ENCODE measurements at regions not wholly inside any gene's neighbourhood (a gene's known extent, or its start where the extent isn't known, plus 50 kb on each side); places are given as distances from the start of the nearest gene placed in this dataset.

DNA sequence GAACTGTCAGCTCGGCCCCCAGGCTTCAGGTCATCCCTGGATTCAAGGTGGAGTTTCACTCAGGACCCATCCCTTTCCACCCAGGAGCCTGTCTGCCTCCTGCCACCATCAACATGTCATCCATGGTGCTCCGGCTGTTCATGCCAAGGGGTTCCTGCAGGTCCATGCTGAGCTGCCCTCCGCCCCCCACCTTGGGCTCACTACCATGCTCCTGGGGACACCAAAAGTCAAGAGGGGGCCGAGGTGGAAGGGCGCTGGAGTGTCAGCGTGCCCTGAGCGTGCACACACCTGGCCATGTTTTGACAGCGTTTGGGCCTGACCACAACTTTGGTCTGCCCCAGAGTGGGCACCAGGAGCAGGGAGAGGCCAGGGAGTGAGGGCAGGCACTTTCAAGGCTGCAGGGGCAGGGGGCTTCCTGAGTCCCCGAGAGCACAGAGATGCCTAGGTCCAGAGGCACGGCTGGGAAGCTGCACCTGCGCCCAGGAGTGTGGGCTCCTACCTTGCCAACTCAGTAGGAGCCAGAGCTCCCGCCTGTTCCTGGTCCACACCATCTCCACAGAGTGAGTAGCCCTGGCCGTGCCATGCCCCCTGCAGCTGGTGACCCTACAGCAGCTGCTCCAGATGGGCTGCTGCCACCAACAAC is 639.6 kb upstream of the ZP4 start:
- H3K27me3 ChIP-seq (ENCODE audit: insufficient read depth, low read length): no peaks in the 10 kb centered on the region
- peaks cover 8% of the 10 kb centered on the region for H3K9me3 ChIP-seq (ENCODE audit: low read length)
- no peak overlapping the region for H3K4me3 ChIP-seq (ENCODE audit: low read length)
- no peaks in the 10 kb centered on the region for H3K4me1 ChIP-seq (ENCODE audit: insufficient read depth, low read length)
- no peak overlapping the region for H2AFZ ChIP-seq (ENCODE audit: low read depth, low read length)
- no peaks in the 10 kb centered on the region for H3K36me3 ChIP-seq (ENCODE audit: insufficient read depth, low read length)

GRCh38 chr1:238517711-238518110 is 627.0 kb upstream of the ZP4 start:
- H3K27me3 ChIP-seq (ENCODE audit: insufficient read depth, low read length): no peaks in the 10 kb centered on the region
- no peaks in the 10 kb centered on the region for H3K9me3 ChIP-seq (ENCODE audit: low read length)
- no peak overlapping the region for H2AFZ ChIP-seq (ENCODE audit: low read depth, low read length)
- H3K36me3 ChIP-seq (ENCODE audit: insufficient read depth, low read length): no peaks in the 10 kb centered on the region
- no peak overlapping the region for H3K4me3 ChIP-seq (ENCODE audit: low read length)
- no peaks in the 10 kb centered on the region for H3K4me1 ChIP-seq (ENCODE audit: insufficient read depth, low read length)

DNA sequence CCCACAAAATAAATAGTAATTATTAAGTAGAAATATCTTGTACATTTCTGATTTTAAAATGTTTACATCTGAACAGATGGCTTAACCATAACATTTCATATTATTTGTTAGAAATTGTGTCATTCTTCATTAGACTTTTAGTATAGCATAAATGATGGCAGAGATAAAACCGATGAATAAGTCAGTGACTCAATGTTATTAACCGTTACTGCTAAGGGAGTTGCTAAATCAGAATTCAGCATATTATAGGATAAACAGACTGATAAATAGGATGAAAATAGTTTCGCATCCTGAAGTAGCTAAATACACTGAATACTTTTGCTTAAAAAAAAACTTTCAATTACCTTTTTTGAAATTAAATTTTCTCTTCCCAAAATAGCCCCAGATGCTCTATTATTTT is 610.6 kb upstream of the ZP4 start:
- Histone ChIP-seq H3K9me3 (ENCODE audit: low read length) (no peaks in the 10 kb centered on the region), H3K36me3 (ENCODE audit: insufficient read depth, low read length) (no peaks in the 10 kb centered on the region), H3K27me3 (ENCODE audit: insufficient read depth, low read length) (no peaks in the 10 kb centered on the region), H2AFZ (ENCODE audit: low read depth, low read length) (no peak overlapping the region), H3K4me3 (ENCODE audit: low read length) (no peak overlapping the region), H3K4me1 (ENCODE audit: insufficient read depth, low read length) (no peaks in the 10 kb centered on the region)

DNA sequence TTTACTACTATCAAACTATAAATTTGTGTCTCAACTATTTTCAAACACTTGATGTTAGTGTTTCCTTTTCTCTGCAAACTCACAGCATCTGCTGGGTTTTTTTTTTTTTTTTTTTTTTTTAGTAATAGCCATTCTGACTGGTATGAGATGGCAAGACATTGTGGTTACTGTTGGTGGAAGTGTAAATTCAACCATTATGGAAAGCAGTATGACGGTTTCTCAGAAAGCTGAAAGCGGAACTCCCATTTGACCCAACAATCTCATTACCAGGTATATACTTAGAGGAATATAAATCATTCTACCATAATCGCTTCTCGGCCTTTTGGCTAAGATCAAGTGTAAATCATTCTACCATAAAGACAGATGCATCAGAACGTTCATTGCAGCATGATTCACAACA is 608.3 kb upstream of the ZP4 start:
- H3K4me3 ChIP-seq (ENCODE audit: low read length): no peak overlapping the region
- H3K27me3 ChIP-seq (ENCODE audit: insufficient read depth, low read length): no peaks in the 10 kb centered on the region
- H3K9me3 ChIP-seq (ENCODE audit: low read length): no peaks in the 10 kb centered on the region
- H2AFZ ChIP-seq (ENCODE audit: low read depth, low read length): no peak overlapping the region
- no peaks in the 10 kb centered on the region for H3K4me1 ChIP-seq (ENCODE audit: insufficient read depth, low read length)
- H3K36me3 ChIP-seq (ENCODE audit: insufficient read depth, low read length): no peaks in the 10 kb centered on the region

DNA sequence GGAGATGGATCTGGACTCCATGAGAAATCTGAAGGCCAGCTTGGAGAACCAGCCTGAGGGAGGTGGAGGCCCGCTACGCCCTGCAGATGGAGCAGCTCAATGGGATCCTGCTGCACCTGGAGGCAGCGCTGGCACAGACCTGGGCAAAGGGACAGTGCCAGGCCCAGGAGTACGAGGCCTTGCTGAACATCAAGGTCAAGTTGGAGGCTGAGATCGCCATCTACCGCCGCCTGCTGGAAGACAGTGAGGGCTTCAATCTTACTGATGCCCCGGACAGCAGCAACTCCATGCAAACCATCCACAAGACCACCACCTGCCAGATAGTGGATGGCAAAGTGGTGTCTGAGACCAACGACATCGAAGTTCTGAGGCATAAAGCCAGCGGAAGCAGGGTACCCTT is 601.5 kb upstream of the ZP4 start:
- H3K4me3 ChIP-seq (ENCODE audit: low read length): no peak overlapping the region
- H3K36me3 ChIP-seq (ENCODE audit: insufficient read depth, low read length): no peaks in the 10 kb centered on the region
- H3K9me3 ChIP-seq (ENCODE audit: low read length): no peaks in the 10 kb centered on the region
- H2AFZ ChIP-seq (ENCODE audit: low read depth, low read length): no peak overlapping the region
- H3K4me1 ChIP-seq (ENCODE audit: insufficient read depth, low read length): no peaks in the 10 kb centered on the region
- H3K27me3 ChIP-seq (ENCODE audit: insufficient read depth, low read length): no peaks in the 10 kb centered on the region

GRCh38 chr1:238491265-238491664 is 600.5 kb upstream of the ZP4 start:
- no peaks in the 10 kb centered on the region for H3K27me3 ChIP-seq (ENCODE audit: insufficient read depth, low read length)
- H3K36me3 ChIP-seq (ENCODE audit: insufficient read depth, low read length): no peaks in the 10 kb centered on the region
- H2AFZ ChIP-seq (ENCODE audit: low read depth, low read length): no peak overlapping the region
- H3K4me3 ChIP-seq (ENCODE audit: low read length): no peak overlapping the region
- H3K9me3 ChIP-seq (ENCODE audit: low read length): no peaks in the 10 kb centered on the region
- no peaks in the 10 kb centered on the region for H3K4me1 ChIP-seq (ENCODE audit: insufficient read depth, low read length)

DNA sequence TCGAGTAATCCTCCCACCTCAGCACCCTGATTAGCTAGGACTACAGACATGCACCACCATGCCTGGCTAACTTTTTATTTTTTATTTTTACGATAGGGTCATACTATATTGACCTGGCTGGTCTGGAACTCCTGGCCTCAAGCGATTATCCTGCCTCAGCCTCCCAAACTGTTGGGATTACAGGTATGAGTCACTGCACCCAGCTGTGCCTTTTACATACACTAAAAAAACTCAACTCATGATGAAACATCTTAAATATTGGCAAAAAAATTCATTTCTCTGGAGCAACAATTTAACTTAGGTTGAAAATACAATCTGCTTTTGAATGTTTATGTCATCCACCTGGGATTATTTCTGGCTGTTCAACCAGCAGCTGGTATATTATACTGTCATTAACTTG is 598.3 kb upstream of the ZP4 start:
- no peaks in the 10 kb centered on the region for H3K27me3 ChIP-seq (ENCODE audit: insufficient read depth, low read length)
- H3K36me3 ChIP-seq (ENCODE audit: insufficient read depth, low read length): no peaks in the 10 kb centered on the region
- no peak overlapping the region for H3K4me3 ChIP-seq (ENCODE audit: low read length)
- H3K4me1 ChIP-seq (ENCODE audit: insufficient read depth, low read length): no peaks in the 10 kb centered on the region
- no peaks in the 10 kb centered on the region for H3K9me3 ChIP-seq (ENCODE audit: low read length)
- H2AFZ ChIP-seq (ENCODE audit: low read depth, low read length): no peak overlapping the region

- Histone ChIP-seq H3K4me3 (ENCODE audit: low read length) (no peak overlapping the region), H3K27me3 (ENCODE audit: insufficient read depth, low read length) (no peaks in the 10 kb centered on the region), H3K36me3 (ENCODE audit: insufficient read depth, low read length) (no peaks in the 10 kb centered on the region), H3K4me1 (ENCODE audit: insufficient read depth, low read length) (no peaks in the 10 kb centered on the region), H3K9me3 (ENCODE audit: low read length) (no peaks in the 10 kb centered on the region), H2AFZ (ENCODE audit: low read depth, low read length) (no peak overlapping the region)
Observed at GRCh38 chr1:238488401-238488800, 597.7 kb upstream of the ZP4 start.

GRCh38 chr1:238487931-238488330 is 597.2 kb upstream of the ZP4 start:
- no peak overlapping the region for H2AFZ ChIP-seq (ENCODE audit: low read depth, low read length)
- no peaks in the 10 kb centered on the region for H3K9me3 ChIP-seq (ENCODE audit: low read length)
- no peaks in the 10 kb centered on the region for H3K4me1 ChIP-seq (ENCODE audit: insufficient read depth, low read length)

GRCh38 chr1:238485912-238486209 is 595.1 kb upstream of the ZP4 start:
- Histone ChIP-seq H3K9me3 (ENCODE audit: low read length) (no peaks in the 10 kb centered on the region), H3K36me3 (ENCODE audit: insufficient read depth, low read length) (no peaks in the 10 kb centered on the region), H3K4me1 (ENCODE audit: insufficient read depth, low read length) (no peaks in the 10 kb centered on the region), H2AFZ (ENCODE audit: low read depth, low read length) (no peak overlapping the region), H3K27me3 (ENCODE audit: insufficient read depth, low read length) (no peaks in the 10 kb centered on the region), H3K4me3 (ENCODE audit: low read length) (no peak overlapping the region)

More at GRCh38 chr1:238487931-238488330, 597.2 kb upstream of the ZP4 start:
- Histone ChIP-seq H3K36me3 (ENCODE audit: insufficient read depth, low read length) (no peaks in the 10 kb centered on the region), H3K4me3 (ENCODE audit: low read length) (no peak overlapping the region), H3K27me3 (ENCODE audit: insufficient read depth, low read length) (no peaks in the 10 kb centered on the region)

DNA sequence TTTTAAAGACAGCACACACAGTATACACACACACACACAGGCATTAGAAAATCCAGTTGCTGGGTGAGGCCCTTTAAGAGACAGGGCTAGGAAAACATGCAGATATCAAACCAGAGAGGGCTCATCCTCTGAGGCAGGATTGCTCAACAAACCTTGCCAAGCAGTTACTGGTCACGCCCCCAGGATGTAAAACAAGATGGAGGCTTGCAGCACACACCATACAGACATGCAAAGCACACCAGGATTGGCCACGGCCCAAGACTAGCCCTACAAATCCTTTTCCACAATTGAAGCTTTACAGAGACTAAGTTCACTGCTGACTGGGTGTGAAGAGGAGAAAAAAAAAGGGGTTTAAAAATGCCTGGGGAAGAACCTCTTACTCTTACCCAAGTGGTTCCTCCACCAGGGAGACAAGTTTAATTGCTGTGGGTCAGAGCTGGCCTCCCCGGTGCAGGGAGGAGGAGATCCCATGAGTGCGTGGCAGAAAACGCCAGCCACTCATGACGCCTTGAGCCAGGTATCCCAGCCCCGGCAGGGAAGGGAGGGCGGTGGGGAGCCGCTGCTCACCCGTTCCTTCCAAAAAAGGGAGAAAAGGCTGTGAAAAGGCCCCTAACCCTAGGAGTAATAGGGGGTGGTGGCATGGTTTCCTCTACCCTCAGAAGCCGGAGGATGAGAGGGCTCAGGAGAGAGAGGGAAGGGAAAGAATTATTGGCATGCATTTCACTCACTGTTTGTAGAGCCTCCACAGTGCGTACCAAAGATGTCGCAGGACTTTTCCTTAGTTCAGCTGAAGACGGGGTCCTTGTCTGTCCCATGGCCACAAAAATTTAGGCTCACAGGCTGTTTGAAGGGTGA is 594.6 kb upstream of the ZP4 start:
- Histone ChIP-seq H3K36me3 (ENCODE audit: insufficient read depth, low read length) (no peaks in the 10 kb centered on the region), H3K4me3 (ENCODE audit: low read length) (no peak overlapping the region), H3K4me1 (ENCODE audit: insufficient read depth, low read length) (no peaks in the 10 kb centered on the region), H2AFZ (ENCODE audit: low read depth, low read length) (no peak overlapping the region), H3K27me3 (ENCODE audit: insufficient read depth, low read length) (no peaks in the 10 kb centered on the region), H3K9me3 (ENCODE audit: low read length) (no peaks in the 10 kb centered on the region)

- H3K4me1 ChIP-seq (ENCODE audit: insufficient read depth, low read length): no peaks in the 10 kb centered on the region
- H3K9me3 ChIP-seq (ENCODE audit: low read length): no peaks in the 10 kb centered on the region
- H3K4me3 ChIP-seq (ENCODE audit: low read length): no peak overlapping the region
- H2AFZ ChIP-seq (ENCODE audit: low read depth, low read length): no peak overlapping the region
- no peaks in the 10 kb centered on the region for H3K36me3 ChIP-seq (ENCODE audit: insufficient read depth, low read length)
- H3K27me3 ChIP-seq (ENCODE audit: insufficient read depth, low read length): no peaks in the 10 kb centered on the region
Observed at GRCh38 chr1:238484121-238484520, 593.4 kb upstream of the ZP4 start.

DNA sequence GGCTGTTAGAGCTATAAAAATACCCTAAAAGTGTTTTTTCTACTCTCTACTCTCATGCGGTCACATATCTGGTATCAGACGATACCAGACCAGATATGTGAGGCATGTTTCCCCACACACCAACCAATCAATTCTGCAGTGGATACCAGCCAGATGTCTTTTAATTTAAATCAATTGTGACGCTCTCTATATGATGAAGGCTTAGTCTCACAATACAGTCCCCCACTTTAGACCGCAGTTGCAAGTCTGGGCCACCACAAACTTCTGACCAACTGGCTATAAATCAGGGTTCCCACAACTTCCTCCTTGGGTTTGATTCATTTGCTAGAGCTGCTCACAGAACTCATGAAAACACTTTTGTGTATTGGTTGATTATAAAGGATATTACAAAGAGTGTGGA is 586.1 kb upstream of the ZP4 start:
- no peak overlapping the region for H2AFZ ChIP-seq (ENCODE audit: low read depth, low read length)
- H3K9me3 ChIP-seq (ENCODE audit: low read length): no peaks in the 10 kb centered on the region
- no peak overlapping the region for H3K4me3 ChIP-seq (ENCODE audit: low read length)
- no peaks in the 10 kb centered on the region for H3K27me3 ChIP-seq (ENCODE audit: insufficient read depth, low read length)
- no peaks in the 10 kb centered on the region for H3K36me3 ChIP-seq (ENCODE audit: insufficient read depth, low read length)
- H3K4me1 ChIP-seq (ENCODE audit: insufficient read depth, low read length): no peaks in the 10 kb centered on the region

DNA sequence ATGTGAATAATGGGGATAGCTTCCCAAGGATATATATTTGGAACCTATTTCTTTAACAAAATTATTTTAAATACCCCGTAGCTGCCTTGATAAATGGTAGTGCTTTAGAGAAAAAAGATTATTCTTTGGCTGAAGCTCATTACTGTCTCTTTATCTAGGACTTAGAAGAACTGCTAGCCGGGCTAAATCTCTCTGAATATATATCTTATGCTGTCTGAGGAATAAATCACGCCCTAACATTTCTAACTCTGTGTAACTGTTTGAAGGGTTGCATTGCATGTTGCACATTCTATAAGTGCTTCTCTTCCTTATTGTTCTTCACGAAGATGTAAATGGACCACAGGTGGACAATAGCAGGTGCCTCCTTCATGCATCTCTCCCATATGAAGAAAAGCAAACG is 585.0 kb upstream of the ZP4 start:
- H3K36me3 ChIP-seq (ENCODE audit: insufficient read depth, low read length): no peaks in the 10 kb centered on the region
- no peaks in the 10 kb centered on the region for H3K4me1 ChIP-seq (ENCODE audit: insufficient read depth, low read length)
- no peaks in the 10 kb centered on the region for H3K27me3 ChIP-seq (ENCODE audit: insufficient read depth, low read length)
- no peak overlapping the region for H3K4me3 ChIP-seq (ENCODE audit: low read length)
- no peak overlapping the region for H2AFZ ChIP-seq (ENCODE audit: low read depth, low read length)
- no peaks in the 10 kb centered on the region for H3K9me3 ChIP-seq (ENCODE audit: low read length)

All from neuron (in vitro differentiated cells).